ENCODE measurements at regions not wholly inside any gene's neighbourhood (a gene's known extent, or its start where the extent isn't known, plus 50 kb on each side); places are given as distances from the start of the nearest gene placed in this dataset.

- no peak for TF ChIP-seq CTCF (IDR thresholded peaks at IDR 0.05)
- no peaks in the 10 kb centered on the region for H3K36me3 Mint-ChIP-seq (ENCODE audit: low read depth)
- no peak for DNase-seq
- H3K27ac Mint-ChIP-seq: no peak overlapping the region
- no peak overlapping the region for H3K4me3 Mint-ChIP-seq
- H3K4me1 Mint-ChIP-seq: no peaks in the 10 kb centered on the region
- no peaks in the 10 kb centered on the region for H3K9me3 Mint-ChIP-seq
- peaks cover 5% of the 10 kb centered on the region for H3K27me3 Mint-ChIP-seq (ENCODE audit: low read depth, poor library complexity)
Measured at GRCh38 chr14:97446087-97446486, 648.9 kb downstream of the VRK1 start.

GRCh38 chr14:97452314-97452713 lies 655.1 kb downstream of the VRK1 start:
- TF ChIP-seq CTCF (IDR thresholded peaks at IDR 0.05): no peak
- Mint-ChIP-seq H3K9me3 (no peaks in the 10 kb centered on the region), H3K27ac (no peak overlapping the region), H3K27me3 (ENCODE audit: low read depth, poor library complexity) (peaks cover 11% of the 10 kb centered on the region), H3K36me3 (ENCODE audit: low read depth) (no peaks in the 10 kb centered on the region), H3K4me3 (no peak overlapping the region), H3K4me1 (no peaks in the 10 kb centered on the region)
- DNase-seq: no peak

DNA sequence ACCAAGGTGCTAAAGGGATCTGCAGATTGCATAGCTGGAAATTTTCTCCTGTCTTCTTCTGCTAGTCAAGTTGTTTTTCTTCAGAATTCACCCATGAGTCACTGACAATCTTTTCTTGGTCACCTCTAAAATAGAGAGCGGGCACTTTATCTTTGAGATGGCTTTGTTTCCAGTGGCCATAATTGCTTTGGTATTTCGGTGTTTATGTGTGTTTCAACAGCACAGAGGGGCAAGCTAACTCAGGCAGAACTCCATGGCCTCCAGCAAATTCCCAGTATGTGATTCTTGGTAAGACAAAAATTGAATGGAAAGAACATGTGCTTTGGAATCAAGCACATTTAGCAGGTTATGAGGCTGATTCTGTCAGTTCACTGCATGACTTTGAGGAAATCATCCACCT lies 656.8 kb downstream of the VRK1 start:
- no peak for DNase-seq
- Mint-ChIP-seq H3K9me3 (peaks cover 2% of the 10 kb centered on the region), H3K4me1 (peaks cover 15% of the 10 kb centered on the region), H3K27ac (no peak overlapping the region), H3K4me3 (no peak overlapping the region), H3K27me3 (ENCODE audit: low read depth, poor library complexity) (peaks cover 25% of the 10 kb centered on the region), H3K36me3 (ENCODE audit: low read depth) (no peaks in the 10 kb centered on the region)
- no peak for TF ChIP-seq CTCF (IDR thresholded peaks at IDR 0.05)

- Mint-ChIP-seq H3K36me3 (ENCODE audit: low read depth) (no peaks in the 10 kb centered on the region), H3K9me3 (peaks cover 10% of the 10 kb centered on the region), H3K27ac (no peak overlapping the region), H3K4me3 (no peak overlapping the region), H3K4me1 (peaks cover 18% of the 10 kb centered on the region), H3K27me3 (ENCODE audit: low read depth, poor library complexity) (peaks cover 25% of the 10 kb centered on the region)
- no peak for TF ChIP-seq CTCF (IDR thresholded peaks at IDR 0.05)
- no peak for DNase-seq
Measured at GRCh38 chr14:97456462-97456861, 659.3 kb downstream of the VRK1 start.

GRCh38 chr14:97456958-97457357 lies 659.8 kb downstream of the VRK1 start:
- Mint-ChIP-seq H3K4me1 (peaks cover 18% of the 10 kb centered on the region), H3K27me3 (ENCODE audit: low read depth, poor library complexity) (peaks cover 25% of the 10 kb centered on the region), H3K27ac (no peak overlapping the region), H3K36me3 (ENCODE audit: low read depth) (no peaks in the 10 kb centered on the region), H3K9me3 (peaks cover 15% of the 10 kb centered on the region), H3K4me3 (no peak overlapping the region)
- no peak for DNase-seq
- TF ChIP-seq CTCF (IDR thresholded peaks at IDR 0.05): no peak

DNA sequence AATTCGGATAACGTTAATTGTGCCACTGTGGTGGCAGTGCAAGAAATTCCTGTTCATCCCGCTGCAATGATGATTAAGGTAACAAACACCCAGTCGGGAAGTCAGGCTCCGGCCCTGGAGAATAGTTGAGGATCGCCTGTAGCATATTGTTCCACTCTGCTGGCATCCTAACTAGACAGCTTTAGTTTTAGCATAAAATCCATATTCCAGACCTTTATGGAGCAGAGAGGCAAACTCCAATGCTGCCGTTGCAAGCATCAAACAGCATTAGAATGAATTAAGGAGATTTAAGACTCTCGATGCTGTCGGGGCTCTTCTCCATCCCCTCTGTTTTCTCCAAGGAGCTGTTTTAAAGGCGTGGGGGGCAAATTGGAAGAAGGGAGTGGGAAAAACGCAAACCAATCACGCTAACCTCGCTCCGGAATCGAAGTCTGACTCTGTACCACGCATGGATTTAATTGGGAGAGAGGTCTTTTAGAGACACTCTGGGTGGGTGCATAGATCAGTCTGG lies 660.4 kb downstream of the VRK1 start:
- Mint-ChIP-seq H3K4me3 (peak overlapping the region; percentile 77), H3K27ac (no peak overlapping the region), H3K4me1 (peaks cover 18% of the 10 kb centered on the region), H3K27me3 (ENCODE audit: low read depth, poor library complexity) (peaks cover 25% of the 10 kb centered on the region), H3K36me3 (ENCODE audit: low read depth) (peaks cover 4% of the 10 kb centered on the region), H3K9me3 (peaks cover 21% of the 10 kb centered on the region)
- TF ChIP-seq CTCF (IDR thresholded peaks at IDR 0.05): no peak
- no peak for DNase-seq

All from nephron progenitor cell (in vitro differentiated cells).